ENCODE measurements at regions not wholly inside any gene's neighbourhood (a gene's known extent, or its start where the extent isn't known, plus 50 kb on each side); places are given as distances from the start of the nearest gene placed in this dataset.

DNA sequence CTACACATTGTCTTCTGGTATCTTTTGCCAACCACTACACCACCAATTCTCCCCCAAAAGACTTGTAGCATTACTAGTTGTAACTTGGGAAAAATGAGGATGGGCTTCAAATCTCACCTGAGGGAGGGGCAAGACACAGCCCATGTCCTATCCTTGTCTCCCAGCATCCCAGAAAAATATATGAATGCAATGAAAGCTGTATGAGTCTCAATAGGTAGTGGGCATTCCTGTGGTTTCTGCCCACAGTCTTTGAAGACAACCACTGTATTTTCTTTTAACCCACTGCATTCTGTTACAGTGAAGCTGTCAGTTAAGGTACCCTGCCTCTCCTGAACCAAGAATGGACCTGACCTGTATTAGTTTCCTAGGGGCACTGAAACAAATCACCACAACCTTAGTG lies 336.2 kb upstream of the TMPO start:
- DNase-seq (ENCODE audit: low read depth in 3 of 3, low spot score in 2 of 3): no peak

DNA sequence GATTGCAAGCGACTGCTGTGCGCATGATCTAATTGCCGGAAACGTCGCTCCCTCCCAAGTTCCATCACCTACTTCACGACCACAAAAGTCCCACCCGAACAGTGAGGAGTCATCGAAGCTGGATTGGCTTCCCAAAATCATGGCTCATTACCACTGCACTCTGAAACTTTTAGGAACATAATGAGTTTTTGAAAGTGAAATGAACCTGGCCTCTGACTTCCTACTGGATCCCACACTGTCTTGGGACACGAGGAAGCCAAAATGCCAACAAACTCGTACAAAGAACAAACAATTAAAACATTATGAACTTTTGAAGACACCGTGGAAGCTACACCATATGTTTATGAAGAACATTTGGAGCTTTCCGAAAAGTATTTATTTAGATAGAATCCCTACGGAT lies 334.8 kb upstream of the TMPO start:
- no peak for DNase-seq (ENCODE audit: low read depth in 3 of 3, low spot score in 2 of 3)

DNA sequence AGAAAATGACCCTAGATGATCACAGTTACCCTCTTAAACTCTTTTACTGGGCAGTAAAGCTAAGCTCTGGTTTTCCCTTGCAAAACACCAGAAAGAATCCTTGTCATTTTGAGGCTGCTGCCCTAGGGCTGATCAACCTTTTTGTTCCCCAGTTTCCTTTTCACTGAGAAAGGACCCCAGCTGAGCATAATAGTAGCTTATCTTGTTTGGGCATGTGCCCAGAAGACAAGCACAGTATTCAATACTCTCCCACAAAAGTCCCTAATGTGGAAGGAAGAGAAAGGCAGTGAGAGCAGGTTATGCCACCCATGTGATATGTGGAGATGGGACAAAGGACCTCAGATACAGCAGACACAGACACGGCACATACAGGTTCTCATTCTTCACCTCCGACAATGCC lies 332.6 kb upstream of the TMPO start:
- no peak for DNase-seq (ENCODE audit: low read depth in 3 of 3, low spot score in 2 of 3)

DNA sequence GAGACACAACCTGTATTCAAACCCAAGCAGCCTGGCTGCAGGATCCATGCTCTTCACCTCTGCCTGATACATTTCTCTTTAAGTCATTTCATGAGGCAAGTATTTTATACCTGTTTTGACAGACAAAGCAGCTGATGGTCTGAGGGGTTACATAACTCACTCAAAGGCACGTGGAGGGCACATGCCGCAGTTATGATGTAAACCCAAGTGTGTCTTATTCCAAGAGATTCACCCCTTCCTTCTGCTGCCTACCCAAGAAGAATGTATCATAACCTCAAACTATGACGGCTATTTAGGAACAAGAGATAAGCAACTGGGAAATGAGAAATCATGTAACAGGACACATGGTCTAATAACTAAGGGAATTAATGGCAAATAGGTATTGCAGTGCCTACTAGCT lies 329.8 kb upstream of the TMPO start:
- no peak for DNase-seq (ENCODE audit: low read depth in 3 of 3, low spot score in 2 of 3)

DNA sequence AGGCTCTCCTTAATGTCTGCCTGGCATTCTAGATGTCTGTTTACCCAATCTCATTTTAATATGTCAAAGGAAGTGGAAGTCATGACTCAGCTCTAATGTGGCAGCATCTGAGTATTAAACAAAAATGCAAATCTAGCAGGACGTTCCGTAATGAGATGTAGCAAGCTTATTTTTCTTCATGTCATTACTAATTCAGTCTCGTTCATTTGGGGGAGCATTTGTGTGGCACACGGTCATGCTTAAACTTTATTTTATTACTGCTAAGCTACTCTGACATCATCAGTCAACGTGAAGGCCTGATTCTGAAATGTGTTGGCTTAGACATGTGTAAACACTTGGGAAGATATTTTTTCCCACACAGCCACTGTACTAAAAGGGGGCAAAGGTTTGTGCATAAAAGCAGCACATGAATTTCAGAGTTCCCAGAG lies 326.7 kb upstream of the TMPO start:
- DNase-seq (ENCODE audit: low read depth in 3 of 3, low spot score in 2 of 3): no peak

DNA sequence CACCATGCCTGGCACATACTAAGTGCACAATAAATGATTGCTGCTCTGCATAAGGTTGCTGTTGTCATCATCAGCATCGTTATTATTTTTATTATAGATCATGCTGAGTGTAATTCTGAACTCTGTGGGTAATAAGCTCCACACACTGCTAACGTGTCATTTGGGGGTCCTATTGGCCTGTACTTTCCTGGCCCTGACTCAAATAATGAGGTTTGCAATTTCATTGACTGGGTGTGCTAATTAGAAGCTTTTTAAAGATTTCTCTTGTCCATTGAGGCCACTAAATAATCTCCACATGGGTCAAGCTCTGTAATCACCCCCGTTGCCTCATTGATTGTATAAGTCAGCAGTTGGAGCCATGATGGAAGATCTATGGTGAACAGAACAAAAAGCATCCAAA lies 320.8 kb upstream of the TMPO start:
- no peak for DNase-seq (ENCODE audit: low read depth in 3 of 3, low spot score in 2 of 3)

DNA sequence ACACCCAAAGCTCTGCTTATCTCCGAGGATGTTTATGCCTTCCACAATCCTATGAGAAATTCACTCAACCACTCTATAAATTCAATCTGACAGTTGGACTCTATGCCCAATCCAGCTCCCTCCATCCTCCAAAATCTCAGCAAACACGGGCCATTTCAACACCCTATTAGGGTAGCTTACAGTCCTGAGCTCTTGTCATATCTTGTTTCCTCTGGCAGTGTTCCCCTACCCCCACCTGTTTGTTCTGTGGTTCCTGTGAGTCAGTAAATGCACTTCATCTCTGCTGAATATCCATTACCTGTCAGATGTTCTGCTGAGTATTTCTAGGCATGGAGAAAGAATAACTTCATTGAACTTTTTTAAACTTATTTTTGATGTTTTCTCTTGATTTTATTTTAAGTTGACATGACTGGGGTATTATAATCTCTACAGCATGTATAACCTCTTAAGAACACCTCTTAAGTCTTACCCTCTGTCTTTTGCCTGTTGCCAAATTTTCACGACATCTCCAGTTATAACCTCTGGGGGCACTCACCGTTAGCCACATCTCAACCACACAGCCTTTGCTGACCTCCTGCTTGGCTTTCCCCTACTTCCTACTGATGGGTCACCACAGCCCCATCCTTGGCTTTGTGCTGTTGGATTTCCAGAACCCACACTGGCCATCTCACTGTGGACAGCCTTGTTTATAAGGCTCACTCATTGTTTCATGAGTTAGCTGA lies 317.0 kb upstream of the TMPO start:
- DNase-seq (ENCODE audit: low read depth in 3 of 3, low spot score in 2 of 3): no peak

DNA sequence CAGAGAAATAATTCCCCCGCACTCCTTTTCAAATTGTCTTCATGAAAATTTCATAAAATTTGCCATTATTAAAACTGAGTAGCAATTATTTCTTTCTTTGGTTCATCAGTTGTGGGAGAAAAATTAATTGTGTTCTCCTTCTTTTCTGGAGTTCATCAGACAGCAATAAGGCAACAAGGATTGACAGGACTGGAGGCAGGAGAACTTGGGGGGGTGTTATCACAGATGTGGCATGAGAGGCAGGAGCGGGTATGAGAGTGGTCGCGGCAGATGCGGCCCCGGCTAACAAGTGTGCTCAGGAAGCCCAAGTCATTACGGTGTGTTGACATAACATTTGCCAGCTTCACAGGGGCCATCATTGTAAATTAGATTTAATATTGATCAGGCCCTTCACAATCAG lies 306.6 kb upstream of the TMPO start:
- no peak for DNase-seq (ENCODE audit: low read depth in 3 of 3, low spot score in 2 of 3)

DNA sequence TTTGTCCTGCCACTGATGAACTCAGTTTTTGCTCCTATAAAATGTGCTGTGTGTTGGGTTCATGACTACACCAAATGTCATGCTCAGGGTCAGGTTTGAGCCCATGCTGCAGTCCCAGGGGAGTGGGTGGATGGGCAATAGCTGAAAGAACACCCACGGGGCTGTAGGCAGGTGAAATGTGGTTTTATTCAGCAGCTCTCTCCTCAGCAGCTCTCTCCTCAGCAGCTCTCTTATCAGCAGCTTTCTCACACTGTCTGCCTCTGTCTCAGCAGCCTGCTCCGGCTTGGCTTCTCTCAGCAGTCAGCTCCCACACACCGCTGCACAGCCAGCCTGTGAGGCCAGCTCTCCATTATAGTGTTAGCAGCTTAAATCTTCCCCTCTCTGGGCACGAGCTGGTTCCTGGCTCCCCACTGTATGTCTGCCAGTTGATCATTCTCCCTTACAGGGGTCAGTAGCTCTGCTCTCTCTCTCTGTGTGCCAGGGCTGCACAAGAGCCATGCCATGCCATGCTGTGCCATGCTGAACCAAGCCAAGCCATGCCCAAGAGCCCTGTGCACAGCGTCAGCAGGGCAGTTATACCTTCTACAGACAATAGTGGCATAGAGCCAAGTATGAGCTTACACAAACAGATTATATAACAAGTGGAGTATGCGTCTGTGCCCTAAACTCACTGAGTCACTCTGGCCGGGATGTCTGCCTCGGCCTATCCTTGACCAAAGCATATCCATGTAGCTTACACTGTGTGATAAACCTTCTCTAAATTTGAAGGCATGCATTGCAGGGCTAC lies 303.3 kb upstream of the TMPO start:
- no peak for DNase-seq (ENCODE audit: low read depth in 3 of 3, low spot score in 2 of 3)

DNA sequence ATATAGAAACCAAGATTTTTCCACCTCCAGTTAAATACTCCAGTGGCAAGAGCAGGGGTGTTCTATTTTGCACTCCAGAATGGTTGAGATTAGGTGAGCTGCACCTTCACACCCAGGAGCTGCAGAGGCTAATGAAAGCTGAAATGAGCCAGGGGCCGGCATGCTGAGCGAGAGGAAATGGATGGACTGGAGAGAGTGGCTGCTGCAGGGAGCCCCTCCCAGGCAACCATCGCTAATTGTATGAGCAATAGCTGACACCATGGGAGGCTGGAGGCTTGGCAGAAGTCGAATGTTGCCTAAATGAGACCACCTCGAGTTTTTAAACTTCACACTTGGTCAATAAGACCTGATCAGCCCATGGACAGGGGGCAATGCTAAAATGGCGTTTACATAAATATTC lies 301.8 kb upstream of the TMPO start:
- DNase-seq (ENCODE audit: low read depth in 3 of 3, low spot score in 2 of 3): no peak

DNA sequence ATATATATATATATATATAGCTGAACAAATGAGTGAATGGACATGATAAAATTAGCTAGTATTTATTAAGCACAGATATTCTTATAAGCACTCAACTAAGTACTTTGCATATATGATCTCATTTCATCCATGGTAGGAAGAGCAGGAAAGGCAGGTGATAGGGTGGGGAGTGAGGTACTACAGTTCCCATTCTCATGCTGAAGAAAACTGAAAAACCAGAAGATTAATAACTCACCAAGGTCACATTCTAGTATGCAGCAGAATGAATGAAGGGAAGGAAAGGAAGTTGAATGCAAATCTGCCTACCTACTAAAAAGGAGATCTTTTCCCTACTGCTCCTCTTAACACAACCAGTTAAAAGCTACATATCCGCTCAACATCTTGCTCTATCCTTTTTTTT lies 298.1 kb upstream of the TMPO start:
- DNase-seq (ENCODE audit: low read depth in 3 of 3, low spot score in 2 of 3): no peak

DNA sequence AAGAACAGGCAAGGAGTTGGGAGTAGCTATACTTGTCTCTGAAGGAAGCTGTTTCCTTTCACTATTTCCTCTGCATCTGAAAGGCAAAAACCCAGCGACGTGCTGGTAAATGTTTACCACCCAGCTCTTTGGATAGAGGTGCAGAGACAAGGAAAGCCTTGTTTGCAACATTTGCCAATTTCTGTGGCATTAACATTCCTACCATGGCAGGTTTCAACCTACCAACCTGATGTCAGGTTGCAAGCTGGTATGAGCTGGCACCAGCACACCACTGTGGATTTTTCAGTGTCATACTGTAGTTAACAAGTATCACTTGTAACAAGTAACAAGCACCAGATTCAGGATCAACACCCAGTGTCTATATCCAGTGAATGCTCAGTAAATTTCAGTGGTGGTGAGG lies 294.8 kb upstream of the TMPO start:
- no peak for DNase-seq (ENCODE audit: low read depth in 3 of 3, low spot score in 2 of 3)

DNA sequence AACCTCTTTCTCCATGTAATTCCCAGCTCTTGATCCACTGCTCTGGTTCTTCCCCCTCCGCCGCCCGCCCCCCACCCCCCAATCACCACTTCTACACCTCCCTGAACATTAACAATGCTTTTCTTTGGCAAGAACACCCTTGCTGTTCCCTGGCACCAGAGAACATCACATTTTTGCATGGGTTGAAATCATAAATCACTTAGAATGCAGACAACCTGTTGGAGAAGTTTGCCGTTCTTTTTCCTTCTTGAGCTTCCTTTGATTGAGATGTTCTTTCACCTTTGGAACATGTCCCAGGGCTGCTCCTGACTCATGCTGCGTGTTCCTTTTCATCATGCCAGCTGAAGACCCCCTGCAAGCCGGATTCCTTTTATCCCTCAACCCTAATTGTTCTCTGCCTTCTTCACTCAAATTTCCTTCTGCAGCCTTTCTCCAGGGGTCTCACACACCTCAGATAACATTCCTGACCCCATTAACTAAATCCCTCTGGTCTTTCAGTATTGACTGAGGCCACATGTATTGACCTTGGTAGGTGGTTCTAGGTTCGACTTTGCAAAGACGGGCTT lies 294.1 kb upstream of the TMPO start:
- no peak for DNase-seq (ENCODE audit: low read depth in 3 of 3, low spot score in 2 of 3)

DNA sequence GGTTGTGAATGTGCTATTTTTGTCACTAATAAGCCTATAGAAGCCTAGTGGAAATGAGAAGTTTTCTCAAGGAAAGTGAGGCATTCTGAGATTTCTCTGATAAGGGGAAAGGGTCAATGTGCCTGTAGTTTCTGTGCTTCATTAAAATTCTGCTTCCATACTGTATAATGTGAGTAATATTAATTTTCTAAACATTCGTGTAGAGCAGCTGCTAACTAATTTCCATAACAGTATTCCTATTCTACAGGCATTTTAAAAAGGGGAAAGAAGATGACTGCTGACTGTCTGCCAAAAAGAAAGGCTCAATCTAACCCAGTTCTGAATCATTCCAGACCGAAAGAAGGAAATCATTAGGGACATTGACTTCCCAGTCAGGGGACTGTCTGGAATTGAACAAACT lies 293.3 kb upstream of the TMPO start:
- DNase-seq (ENCODE audit: low read depth in 3 of 3, low spot score in 2 of 3): no peak

DNA sequence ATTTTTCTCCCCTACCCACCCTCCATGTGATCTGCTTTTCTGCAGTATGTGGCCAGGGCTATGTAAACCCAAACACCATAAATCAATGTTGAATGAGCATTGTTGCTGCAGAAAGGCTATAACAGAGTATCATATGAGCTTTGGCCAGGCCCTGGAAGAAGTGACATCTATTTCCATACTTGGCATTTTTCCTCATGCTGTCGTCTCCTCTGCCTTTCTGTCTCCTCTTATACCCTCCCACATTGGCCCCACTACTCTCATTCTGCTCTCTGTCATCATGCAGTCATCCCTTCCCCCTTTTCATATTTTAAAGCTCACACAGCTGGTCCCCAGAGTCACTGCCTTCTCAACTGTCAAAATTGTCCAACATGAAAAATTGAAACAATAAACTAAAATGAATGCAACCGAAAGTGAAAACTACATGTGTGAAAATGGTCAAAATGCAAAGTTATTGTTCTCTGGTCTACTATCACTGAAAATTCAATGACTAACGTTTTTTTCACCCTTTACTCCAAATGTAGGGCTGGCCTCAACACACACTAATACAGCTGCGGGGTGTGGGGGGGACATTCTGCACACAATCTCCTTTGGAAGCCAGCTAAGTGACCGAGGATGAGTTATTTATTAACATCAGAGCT lies 290.7 kb upstream of the TMPO start:
- no peak for DNase-seq (ENCODE audit: low read depth in 3 of 3, low spot score in 2 of 3)

DNA sequence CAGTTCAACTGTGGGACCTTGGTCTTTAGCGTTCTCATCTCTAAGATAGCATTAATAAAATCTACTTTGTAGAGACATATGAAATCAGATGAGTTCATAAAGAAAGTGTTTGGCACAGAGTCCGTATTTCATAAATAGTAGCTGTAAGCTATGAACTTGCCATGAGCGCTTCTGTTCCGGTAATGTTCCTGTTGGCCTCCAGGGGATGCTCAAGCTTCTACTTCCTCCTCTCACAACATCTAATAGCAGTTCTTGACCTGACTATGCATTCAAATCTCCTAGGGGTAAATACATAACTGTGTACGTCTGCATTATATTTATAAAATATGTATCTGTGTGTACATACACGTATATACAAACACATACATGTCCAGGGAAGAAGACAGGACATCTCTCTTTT lies 288.2 kb upstream of the TMPO start:
- no peak for DNase-seq (ENCODE audit: low read depth in 3 of 3, low spot score in 2 of 3)

DNA sequence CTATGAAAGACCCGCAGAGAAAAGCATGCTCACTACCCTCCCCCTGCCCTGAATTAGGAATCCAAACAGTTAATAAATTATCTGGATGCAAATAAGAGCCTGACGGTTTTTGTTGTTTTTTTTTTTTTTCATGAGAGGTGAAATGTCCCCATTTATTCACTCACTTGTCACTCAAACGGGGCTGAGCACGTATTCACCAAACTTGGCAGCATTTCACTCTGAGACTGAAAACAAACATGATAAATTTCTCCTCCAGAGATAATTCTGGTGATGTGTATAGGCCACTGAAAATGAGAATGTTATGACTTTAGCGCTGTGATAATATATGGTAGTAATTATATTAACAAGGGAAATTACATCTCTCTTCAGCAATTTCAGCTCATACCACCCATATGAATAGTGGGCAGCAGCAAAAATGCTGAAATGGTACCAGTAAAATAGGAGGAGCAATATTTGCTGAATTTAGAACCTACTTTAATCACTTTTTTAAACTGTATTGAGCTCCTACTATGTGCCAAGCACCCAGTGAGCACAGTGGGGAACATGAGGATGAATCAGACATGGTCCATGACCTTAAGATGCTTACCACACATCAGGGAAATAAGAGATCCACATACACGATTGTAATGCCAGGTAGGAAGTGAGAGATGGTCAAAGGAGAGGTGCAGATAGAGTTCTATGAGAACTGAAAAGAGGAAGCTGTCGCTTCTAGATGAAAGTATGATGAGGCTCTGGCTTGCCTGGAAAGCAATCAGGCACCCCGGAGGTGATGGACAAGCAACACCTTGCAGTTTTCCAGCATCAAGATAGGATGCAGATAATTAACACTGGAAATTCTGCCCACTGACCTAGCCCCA lies 286.5 kb upstream of the TMPO start:
- DNase-seq (ENCODE audit: low read depth in 3 of 3, low spot score in 2 of 3): no peak

DNA sequence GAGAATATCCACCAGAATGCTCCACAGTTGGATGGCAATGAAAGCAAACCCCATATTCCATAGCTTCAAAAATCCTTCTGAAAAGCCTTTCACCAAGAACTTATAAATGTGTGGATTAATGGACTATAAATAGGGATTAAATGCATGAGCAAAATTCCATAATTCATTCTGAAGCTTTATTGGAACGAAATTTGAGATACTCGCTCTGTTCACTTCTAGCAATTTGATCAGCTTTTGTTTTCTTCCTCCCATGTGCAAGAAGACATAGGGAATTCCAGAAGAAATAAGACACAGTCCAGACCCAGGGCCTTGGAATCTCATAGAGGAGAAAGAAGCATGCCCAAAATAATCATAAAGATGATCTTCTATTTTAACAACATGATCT lies 285.9 kb upstream of the TMPO start:
- no peak for DNase-seq (ENCODE audit: low read depth in 3 of 3, low spot score in 2 of 3)

DNA sequence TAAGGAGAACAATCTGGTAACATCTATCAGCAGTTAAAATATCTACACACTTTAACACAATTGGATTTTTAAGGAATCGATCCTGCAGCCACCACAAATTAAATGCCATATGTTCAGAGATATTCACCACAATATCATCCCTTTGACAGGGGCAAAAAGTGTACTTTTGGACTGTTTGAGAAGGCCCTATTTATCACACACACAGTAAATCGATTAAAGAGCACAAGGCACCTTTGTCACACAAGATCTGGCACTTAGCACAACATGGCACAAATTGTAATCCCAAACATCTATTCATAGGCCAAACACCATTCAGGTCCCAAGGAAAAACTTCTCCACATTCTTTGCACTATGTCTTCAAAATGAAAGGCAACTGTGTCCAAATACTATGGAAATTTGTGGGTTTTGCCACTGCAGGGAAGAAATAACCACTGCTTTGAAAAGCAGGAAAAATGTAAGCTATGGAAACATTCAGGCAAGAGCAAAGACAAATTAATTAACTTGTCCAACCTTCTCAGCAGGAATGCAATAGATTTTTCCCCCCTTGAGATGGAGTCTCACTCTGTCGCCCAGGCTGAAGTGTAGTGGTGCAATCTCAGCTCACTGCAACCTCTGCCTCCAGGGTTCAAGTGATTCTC lies 282.5 kb upstream of the TMPO start:
- no peak for DNase-seq (ENCODE audit: low read depth in 3 of 3, low spot score in 2 of 3)

DNA sequence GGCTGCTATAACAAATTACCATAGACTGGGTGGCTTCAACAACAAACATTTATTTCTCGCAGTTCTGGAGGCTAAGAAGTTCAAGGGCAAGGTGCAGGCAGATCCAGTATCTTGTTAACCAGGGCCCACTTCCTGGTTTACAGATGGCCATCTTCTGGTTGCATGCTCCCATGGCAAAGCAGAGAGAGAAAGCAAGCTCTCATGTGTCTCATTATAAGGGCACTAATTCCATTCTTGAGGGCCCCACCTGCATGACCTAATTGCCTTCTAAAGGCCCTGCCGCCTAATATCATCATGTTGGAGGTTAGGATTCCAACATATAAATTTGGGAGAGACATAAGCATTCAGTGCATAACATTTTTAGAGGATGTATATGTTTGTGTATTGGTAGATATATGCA lies 280.1 kb upstream of the TMPO start:
- DNase-seq (ENCODE audit: low read depth in 3 of 3, low spot score in 2 of 3): no peak

Data from right renal cortex interstitium (tissue), 3 donors.